Adipocyte (in vitro differentiated cells): ENCODE measurements at regions not wholly inside any gene's neighbourhood (a gene's known extent, or its start where the extent isn't known, plus 50 kb on each side); places are given as distances from the start of the nearest gene placed in this dataset.

Experiments
- DNase-seq: peaks from one replicate; pipeline ENCODE4 v3.0.0-alpha.2; 2015; ENCODE audit warnings: low read depth
- H3K27me3 ChIP-seq: replicated peaks from 2 replicates; pipeline ENCODE4 v1.7.0; 2013; ENCODE audit warnings: mild to moderate bottlenecking, low read length, moderate library complexity; ENCODE audit not compliant: control insufficient read depth, insufficient read depth
- H3K36me3 ChIP-seq: 2 replicates; pipeline ENCODE4 v1.7.0; 2013; ENCODE audit warnings: low read length, mild to moderate bottlenecking, moderate library complexity; ENCODE audit not compliant: control insufficient read depth, insufficient read depth, severe bottlenecking
- H3K4me1 ChIP-seq: 2 replicates; pipeline ENCODE4 v1.7.0; 2013; ENCODE audit warnings: mild to moderate bottlenecking, low read length, moderate library complexity; ENCODE audit not compliant: control insufficient read depth, insufficient read depth
- H3K4me3 ChIP-seq: 2 replicates; pipeline ENCODE4 v1.7.0; 2013; ENCODE audit warnings: mild to moderate bottlenecking, low read length, moderate library complexity
- H3K9ac ChIP-seq: 2 replicates; pipeline ENCODE4 v1.7.0; 2013; ENCODE audit warnings: mild to moderate bottlenecking, low read length, moderate library complexity
- H3K9me3 ChIP-seq: 2 replicates; pipeline ENCODE4 v1.7.0; 2013; ENCODE audit warnings: mild to moderate bottlenecking, low read length, moderate library complexity; ENCODE audit not compliant: control insufficient read depth

- Histone ChIP-seq H3K27me3 (no peaks in the 10 kb centered on the region), H3K36me3 (no peaks in the 10 kb centered on the region), H3K9me3 (no peaks in the 10 kb centered on the region), H3K4me1 (no peaks in the 10 kb centered on the region), H3K4me3 (no peak overlapping the region), H3K9ac (no peak overlapping the region)
- no peak for DNase-seq
Measured at GRCh38 chr16:80380514-80380913, 160.3 kb upstream of the DYNLRB2 start.

DNA sequence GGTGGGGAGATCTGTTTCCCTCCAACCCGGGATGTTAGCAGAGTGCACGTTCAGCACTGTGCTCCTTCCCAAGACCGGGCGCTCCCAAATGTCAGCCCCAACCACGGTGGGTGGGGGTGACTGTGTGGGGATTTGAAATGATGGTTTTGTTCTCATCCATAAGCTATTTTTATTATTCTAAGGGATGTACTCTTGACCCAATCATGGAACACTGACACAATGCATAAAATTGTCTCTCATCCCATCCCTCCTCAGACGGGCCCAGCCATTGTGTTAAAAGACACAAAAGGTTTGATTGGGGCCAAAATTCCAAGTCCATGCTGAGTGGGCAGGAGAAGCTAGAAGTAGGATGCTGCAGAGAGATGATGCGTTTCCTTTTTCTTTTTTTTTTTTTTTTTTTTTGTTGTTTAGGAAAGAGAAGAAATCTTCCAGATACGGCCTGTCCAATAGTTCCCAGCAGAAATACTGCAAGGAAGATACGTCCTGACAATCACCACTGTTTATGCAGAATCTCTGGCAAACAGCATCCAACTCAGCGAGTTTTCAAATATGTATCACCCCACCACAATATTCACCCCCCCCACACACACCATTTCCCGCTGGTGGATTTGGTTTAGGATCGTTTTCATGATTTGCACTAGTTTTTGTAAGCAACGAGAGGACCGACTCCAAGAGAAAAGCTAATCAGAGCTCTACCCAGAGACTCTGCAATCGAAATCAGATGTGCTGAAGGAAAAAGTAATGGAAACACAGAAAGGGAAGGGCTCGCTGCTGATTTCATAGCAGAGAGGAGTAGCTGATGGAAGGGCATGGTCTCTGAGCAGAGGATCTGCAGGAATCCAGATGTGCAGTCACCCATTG lies 163.5 kb upstream of the DYNLRB2 start:
- Histone ChIP-seq H3K9ac (no peak overlapping the region), H3K36me3 (no peaks in the 10 kb centered on the region), H3K4me1 (no peaks in the 10 kb centered on the region), H3K27me3 (peaks cover 2% of the 10 kb centered on the region), H3K9me3 (no peaks in the 10 kb centered on the region), H3K4me3 (no peak overlapping the region)
- no peak for DNase-seq

DNA sequence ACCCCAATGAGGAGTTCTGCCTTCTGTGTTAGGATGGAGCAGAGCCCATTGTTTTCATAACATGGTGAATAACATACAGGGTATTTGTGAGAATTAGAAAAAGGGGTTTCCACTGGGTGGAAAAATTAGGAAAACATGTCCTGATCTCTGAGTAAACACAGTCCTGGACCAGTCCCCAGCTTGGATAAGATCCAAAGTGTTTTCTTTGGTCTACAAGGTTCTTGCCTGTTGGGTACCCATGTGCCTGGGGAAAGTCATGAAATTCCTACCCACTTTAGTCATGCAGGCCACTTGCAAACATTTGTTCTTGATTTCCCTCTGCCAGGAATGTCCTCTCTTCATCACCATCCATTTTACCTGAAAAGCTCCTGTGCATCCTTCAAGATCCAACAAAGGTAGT lies 164.8 kb upstream of the DYNLRB2 start:
- no peaks in the 10 kb centered on the region for H3K4me1 ChIP-seq
- no peak overlapping the region for H3K4me3 ChIP-seq
- no peak overlapping the region for H3K9ac ChIP-seq
- no peaks in the 10 kb centered on the region for H3K9me3 ChIP-seq
- H3K27me3 ChIP-seq = peaks cover 2% of the 10 kb centered on the region
- no peaks in the 10 kb centered on the region for H3K36me3 ChIP-seq
- peak; percentile 28 for DNase-seq

GRCh38 chr16:80375513-80375912 lies 165.3 kb upstream of the DYNLRB2 start:
- no peak overlapping the region for H3K4me3 ChIP-seq
- no peaks in the 10 kb centered on the region for H3K9me3 ChIP-seq
- no peaks in the 10 kb centered on the region for H3K4me1 ChIP-seq
- no peak for DNase-seq
- H3K36me3 ChIP-seq = no peaks in the 10 kb centered on the region
- peaks cover 2% of the 10 kb centered on the region for H3K27me3 ChIP-seq
- no peak overlapping the region for H3K9ac ChIP-seq

DNA sequence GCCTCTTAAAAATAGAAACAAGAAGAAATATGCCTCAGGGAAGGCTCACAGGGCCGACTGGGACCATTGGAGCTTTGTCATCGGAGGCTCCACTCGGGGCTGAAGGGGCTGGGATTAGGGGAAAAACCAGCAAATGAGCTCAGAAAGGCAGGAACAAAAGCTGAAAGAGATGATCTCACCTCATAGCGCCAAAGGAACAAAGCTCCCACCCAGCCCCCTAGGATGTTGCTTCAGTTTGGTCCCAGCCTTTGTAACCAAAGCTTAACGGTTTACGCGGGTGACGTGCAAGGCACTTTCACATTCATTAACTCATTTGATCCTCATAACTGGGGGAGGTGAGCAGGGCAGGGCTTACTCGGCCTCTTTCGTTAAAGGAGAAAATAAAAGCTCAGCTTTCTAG lies 168.5 kb upstream of the DYNLRB2 start:
- no peaks in the 10 kb centered on the region for H3K9me3 ChIP-seq
- H3K36me3 ChIP-seq = no peaks in the 10 kb centered on the region
- H3K9ac ChIP-seq = no peak overlapping the region
- no peak overlapping the region for H3K4me3 ChIP-seq
- H3K4me1 ChIP-seq = no peaks in the 10 kb centered on the region
- peaks cover 2% of the 10 kb centered on the region for H3K27me3 ChIP-seq
- DNase-seq = no peak

DNA sequence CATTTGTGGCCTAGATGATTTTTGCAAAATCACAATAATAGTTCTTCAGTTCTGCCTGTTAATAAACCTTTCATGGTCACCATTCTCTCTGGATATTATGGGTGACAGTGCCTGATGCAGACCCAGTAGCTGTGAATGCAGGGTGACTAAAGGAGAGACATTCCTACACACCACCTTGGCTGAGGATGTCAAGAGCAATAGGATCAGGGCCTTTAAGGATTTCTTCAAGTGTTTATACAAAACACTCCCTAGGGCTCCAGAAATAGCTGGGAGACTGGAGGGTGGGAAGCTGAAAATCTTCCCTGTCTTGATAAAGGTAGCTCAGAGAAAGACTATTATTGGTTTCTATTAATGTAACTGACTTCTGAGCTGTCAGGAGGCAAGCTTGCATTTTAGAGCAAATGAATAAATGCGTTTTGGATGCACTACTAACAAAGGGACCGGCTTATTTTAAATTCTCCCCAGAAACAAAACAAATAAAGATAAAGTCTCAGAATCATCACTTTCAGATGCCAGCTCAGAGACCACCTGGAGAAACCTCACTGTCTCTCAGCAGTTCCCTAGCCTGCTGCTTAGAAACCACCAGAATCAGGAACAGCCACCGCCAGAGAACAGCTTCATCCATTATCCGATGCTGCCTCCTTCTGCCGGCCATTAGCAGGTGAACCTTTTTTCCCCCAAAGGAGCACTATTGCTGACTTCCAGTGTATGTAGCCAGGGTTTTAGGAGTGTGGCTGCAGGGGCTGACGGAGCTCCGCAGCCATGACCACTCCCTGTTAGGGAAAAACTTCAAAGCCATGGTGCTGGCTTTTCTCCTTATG lies 171.4 kb upstream of the DYNLRB2 start:
- no peaks in the 10 kb centered on the region for H3K36me3 ChIP-seq
- H3K4me3 ChIP-seq = no peak overlapping the region
- DNase-seq = peak; percentile 74
- peaks cover 2% of the 10 kb centered on the region for H3K27me3 ChIP-seq
- H3K9me3 ChIP-seq = no peaks in the 10 kb centered on the region
- H3K9ac ChIP-seq = no peak overlapping the region
- H3K4me1 ChIP-seq = no peaks in the 10 kb centered on the region

- Histone ChIP-seq H3K9me3 (no peaks in the 10 kb centered on the region), H3K4me1 (no peaks in the 10 kb centered on the region), H3K9ac (no peak overlapping the region), H3K27me3 (peaks cover 15% of the 10 kb centered on the region), H3K4me3 (no peak overlapping the region), H3K36me3 (no peaks in the 10 kb centered on the region)
- no peak for DNase-seq
Measured at GRCh38 chr16:80367037-80367658, 173.6 kb upstream of the DYNLRB2 start.

GRCh38 chr16:80366023-80366422 lies 174.8 kb upstream of the DYNLRB2 start:
- Histone ChIP-seq H3K27me3 (peaks cover 15% of the 10 kb centered on the region), H3K4me3 (no peak overlapping the region), H3K9ac (no peak overlapping the region), H3K9me3 (no peaks in the 10 kb centered on the region), H3K36me3 (no peaks in the 10 kb centered on the region), H3K4me1 (no peaks in the 10 kb centered on the region)
- DNase-seq = no peak

GRCh38 chr16:80362816-80363215 lies 178.0 kb upstream of the DYNLRB2 start:
- no peaks in the 10 kb centered on the region for H3K4me1 ChIP-seq
- H3K9ac ChIP-seq = no peak overlapping the region
- DNase-seq = no peak
- H3K27me3 ChIP-seq = peaks cover 15% of the 10 kb centered on the region
- no peaks in the 10 kb centered on the region for H3K36me3 ChIP-seq
- H3K9me3 ChIP-seq = no peaks in the 10 kb centered on the region
- H3K4me3 ChIP-seq = no peak overlapping the region

- H3K9me3 ChIP-seq = no peaks in the 10 kb centered on the region
- no peaks in the 10 kb centered on the region for H3K27me3 ChIP-seq
- no peak overlapping the region for H3K9ac ChIP-seq
- H3K4me3 ChIP-seq = no peak overlapping the region
- no peaks in the 10 kb centered on the region for H3K36me3 ChIP-seq
- H3K4me1 ChIP-seq = no peaks in the 10 kb centered on the region
- DNase-seq = no peak
Measured at GRCh38 chr16:80356365-80356764, 184.4 kb upstream of the DYNLRB2 start.

DNA sequence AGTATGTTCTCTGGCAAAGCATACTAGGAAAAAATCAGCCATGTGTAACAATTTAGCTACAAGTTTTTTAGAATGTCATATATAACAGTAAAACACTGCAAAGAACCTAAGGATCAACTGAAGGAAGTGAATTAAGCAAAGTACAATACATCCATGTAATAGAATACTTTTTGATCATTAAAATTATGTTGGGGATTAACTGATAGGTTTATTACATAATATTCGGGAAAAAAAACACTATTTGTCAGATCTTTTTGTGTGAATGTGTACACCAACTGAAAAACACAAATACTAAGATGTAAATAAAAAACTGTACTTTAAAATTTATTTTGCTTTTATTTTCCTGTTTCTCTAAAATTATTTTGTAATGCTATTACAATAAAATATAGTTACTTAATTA lies 185.5 kb upstream of the DYNLRB2 start:
- H3K9ac ChIP-seq = no peak overlapping the region
- no peaks in the 10 kb centered on the region for H3K27me3 ChIP-seq
- no peak for DNase-seq
- H3K9me3 ChIP-seq = no peaks in the 10 kb centered on the region
- H3K4me1 ChIP-seq = no peaks in the 10 kb centered on the region
- no peak overlapping the region for H3K4me3 ChIP-seq
- no peaks in the 10 kb centered on the region for H3K36me3 ChIP-seq
